ENCODE measurements at regions not wholly inside any gene's neighbourhood (a gene's known extent, or its start where the extent isn't known, plus 50 kb on each side); places are given as distances from the start of the nearest gene placed in this dataset.

- no peak for TF ChIP-seq ARNTL (CRISPR knock-in tag; IDR thresholded peaks at IDR 0.05; ENCODE audit: borderline replicate concordance, low read depth)
- no peak for TF ChIP-seq ESRRG (CRISPR knock-in tag; IDR thresholded peaks at IDR 0.05)
- TF ChIP-seq GLIS3 (CRISPR knock-in tag; IDR thresholded peaks at IDR 0.05): no peak
Measured at GRCh38 chr21:34302521-34302920, 61.3 kb upstream of the KCNE2 start.

All from SK-N-SH treated with all-trans-retinoic acid at 6 μM for 48 hours (cell line).